Right lobe of liver (tissue), 4 donors: ENCODE measurements at regions not wholly inside any gene's neighbourhood (a gene's known extent, or its start where the extent isn't known, plus 50 kb on each side); places are given as distances from the start of the nearest gene placed in this dataset.

Source experiments
- CTCF ChIP-seq, 4 donors: fragments of 200-600 bp in 3 of 4; fragments of 450-650 bp in 1 of 4; IDR thresholded peaks; one replicate each; pipeline versions ENCODE4 v1.5.1 to v1.8.0; 2016 to 2022; ENCODE audit warnings: antibody characterized with exemption in 4 of 4, mild to moderate bottlenecking in 2 of 4
- POLR2A ChIP-seq: fragments of 450-650 bp; IDR thresholded peaks from one replicate; pipeline ENCODE4 v1.6.1; 2017; ENCODE audit warnings: antibody characterized with exemption, mild to moderate bottlenecking
- donor health status: DM: no; HTN: no; CAD: no.
- donor health status: DM: no; HTN: no; CAD: no.
- donor health status: DM: no; HTN: yes; CAD: no.

GRCh38 chr2:220775856-220776488, 796.1 kb downstream of the EPHA4 start:
- no peak for TF ChIP-seq CTCF (IDR thresholded peaks at IDR 0.05)
- no peak for TF ChIP-seq POLR2A
